ENCODE measurements at regions not wholly inside any gene's neighbourhood (a gene's known extent, or its start where the extent isn't known, plus 50 kb on each side); places are given as distances from the start of the nearest gene placed in this dataset.
"Not testable (repeated sequence)": the region's sequence is repeated elsewhere in the genome, so short reads cannot be mapped to it uniquely, and the experiment has no call there.

GRCh38 chrX:76555269-76555668 lies 127.8 kb downstream of the MAGEE1 start:
- no peak for ATAC-seq (replicated peaks in 1 of 4)
- no peak overlapping the region for H3K4me3 Mint-ChIP-seq

GRCh38 chrX:76555816-76556215 lies 128.3 kb downstream of the MAGEE1 start:
- Mint-ChIP-seq H3K4me3 (no peak overlapping the region), H3K9me3 (peaks cover 5 to 30% (median 19%) of the 10 kb centered on the region in 3 donors)

More at GRCh38 chrX:76555269-76555668, 127.8 kb downstream of the MAGEE1 start:
- peaks cover 0 to under 1% of the 10 kb centered on the region in 2 experiments for H3K4me1 ChIP-seq (ENCODE audit: control insufficient read depth in 1 of 2, extremely low read depth in 1 of 2, insufficient read depth in 2 of 2, low read length in 2 of 2)
- Mint-ChIP-seq H3K9me3 (peaks cover 5 to 24% (median 13%) of the 10 kb centered on the region in 3 donors), H3K27ac (no peak overlapping the region), H3K27me3 (no peaks in the 10 kb centered on the region), H3K4me1 (no peaks in the 10 kb centered on the region), H3K36me3 (no peaks in the 10 kb centered on the region)
- ChIA-PET CTCF (no interaction called here), POLR2A (no interaction called here)
- no CpG with 5 or more reads among the region's 2 CpGs for WGBS (ENCODE audit: insufficient coverage)
- DNase-seq = no peak
- H3K9me3 ChIP-seq = no peaks in the 10 kb centered on the region
- H3K4me3 ChIP-seq (ENCODE audit: control insufficient read depth in 1 of 2, extremely low read depth in 1 of 2, low read length in 1 of 2) = no peak overlapping the region
- no peaks in the 10 kb centered on the region for H3K36me3 ChIP-seq (ENCODE audit: control insufficient read depth in 2 of 2, extremely low read depth in 1 of 2, insufficient read depth in 1 of 2, low read length in 1 of 2)
- no peak overlapping the region for H3K27ac ChIP-seq (ENCODE audit: low read length)
- H3K27me3 ChIP-seq (replicated peaks in 1 of 2; ENCODE audit: control insufficient read depth in 2 of 2, extremely low read depth in 1 of 2, insufficient read depth in 2 of 2, low read length in 1 of 2) = no peaks in the 10 kb centered on the region

GRCh38 chrX:76564842-76565241 lies 137.3 kb downstream of the MAGEE1 start:
- no CpG with 5 or more reads among the region's 5 CpGs for WGBS (ENCODE audit: insufficient coverage)
- H3K27me3 Mint-ChIP-seq = peaks cover 0 to 15% of the 10 kb centered on the region in 2 donors
- H3K9me3 Mint-ChIP-seq = peaks cover 16 to 20% (median 17%) of the 10 kb centered on the region in 3 donors

More at GRCh38 chrX:76555816-76556215, 128.3 kb downstream of the MAGEE1 start:
- Histone ChIP-seq H3K27me3 (replicated peaks in 1 of 2; ENCODE audit: control insufficient read depth in 2 of 2, extremely low read depth in 1 of 2, insufficient read depth in 2 of 2, low read length in 1 of 2) (no peaks in the 10 kb centered on the region), H3K27ac (ENCODE audit: low read length) (no peak overlapping the region), H3K4me1 (ENCODE audit: control insufficient read depth in 1 of 2, extremely low read depth in 1 of 2, insufficient read depth in 2 of 2, low read length in 2 of 2) (no peaks in the 10 kb centered on the region), H3K4me3 (ENCODE audit: control insufficient read depth in 1 of 2, extremely low read depth in 1 of 2, low read length in 1 of 2) (no peak overlapping the region), H3K9me3 (no peaks in the 10 kb centered on the region), H3K36me3 (ENCODE audit: control insufficient read depth in 2 of 2, extremely low read depth in 1 of 2, insufficient read depth in 1 of 2, low read length in 1 of 2) (no peaks in the 10 kb centered on the region)
- POLR2A ChIA-PET = no interaction called here
- peak in 2 of 35 experiments; percentile 7 to 22 for DNase-seq
- ATAC-seq (replicated peaks in 1 of 4) = no peak
- no peaks in the 10 kb centered on the region for H3K36me3 Mint-ChIP-seq
- no peaks in the 10 kb centered on the region for H3K4me1 Mint-ChIP-seq
- peaks cover 0 to 3% of the 10 kb centered on the region in 2 donors for H3K27me3 Mint-ChIP-seq
- H3K27ac Mint-ChIP-seq = no peak overlapping the region
- CTCF ChIA-PET = no interaction called here
- WGBS (ENCODE audit: insufficient coverage) = no CpG with 5 or more reads among the region's 4 CpGs

GRCh38 chrX:76605390-76605789 lies 177.9 kb downstream of the MAGEE1 start:
- ChIA-PET POLR2A (no interaction called here), CTCF (no interaction called here)
- Mint-ChIP-seq H3K4me1 (no peaks in the 10 kb centered on the region), H3K9me3 (peaks cover 2 to 9% (median 6%) of the 10 kb centered on the region in 3 donors), H3K27ac (no peak overlapping the region), H3K4me3 (no peak overlapping the region), H3K36me3 (no peaks in the 10 kb centered on the region), H3K27me3 (peaks cover 0 to 27% of the 10 kb centered on the region in 2 donors)
- ATAC-seq (replicated peaks in 1 of 4) (no peak), DNase-seq (no peak)
- Histone ChIP-seq H3K36me3 (ENCODE audit: control insufficient read depth in 2 of 2, extremely low read depth in 1 of 2, insufficient read depth in 1 of 2, low read length in 1 of 2) (no peaks in the 10 kb centered on the region), H3K9me3 (no peaks in the 10 kb centered on the region), H3K27ac (ENCODE audit: low read length) (no peak overlapping the region), H3K4me1 (ENCODE audit: control insufficient read depth in 1 of 2, extremely low read depth in 1 of 2, insufficient read depth in 2 of 2, low read length in 2 of 2) (no peaks in the 10 kb centered on the region), H3K27me3 (replicated peaks in 1 of 2; ENCODE audit: control insufficient read depth in 2 of 2, extremely low read depth in 1 of 2, insufficient read depth in 2 of 2, low read length in 1 of 2) (no peaks in the 10 kb centered on the region), H3K4me3 (ENCODE audit: control insufficient read depth in 1 of 2, extremely low read depth in 1 of 2, low read length in 1 of 2) (no peak overlapping the region)
- WGBS (ENCODE audit: insufficient coverage) = no CpG with 5 or more reads among the region's 1 CpG

More at GRCh38 chrX:76564842-76565241, 137.3 kb downstream of the MAGEE1 start:
- POLR2A ChIA-PET; H3K4me1 Mint-ChIP-seq; H3K27me3 ChIP-seq (replicated peaks in 1 of 2; ENCODE audit: control insufficient read depth in 2 of 2, extremely low read depth in 1 of 2, insufficient read depth in 2 of 2, low read length in 1 of 2); H3K4me3 ChIP-seq (ENCODE audit: control insufficient read depth in 1 of 2, extremely low read depth in 1 of 2, low read length in 1 of 2); H3K27ac Mint-ChIP-seq; H3K36me3 Mint-ChIP-seq; H3K4me1 ChIP-seq (ENCODE audit: control insufficient read depth in 1 of 2, extremely low read depth in 1 of 2, insufficient read depth in 2 of 2, low read length in 2 of 2); H3K27ac ChIP-seq (ENCODE audit: low read length); CTCF ChIA-PET; H3K4me3 Mint-ChIP-seq; H3K36me3 ChIP-seq (ENCODE audit: control insufficient read depth in 2 of 2, extremely low read depth in 1 of 2, insufficient read depth in 1 of 2, low read length in 1 of 2); DNase-seq; H3K9me3 ChIP-seq; ATAC-seq (replicated peaks in 1 of 4): not testable (repeated sequence)

- no CpG with 5 or more reads among the region's 3 CpGs for WGBS (ENCODE audit: insufficient coverage)
- Mint-ChIP-seq H3K27ac (no peak overlapping the region), H3K36me3 (no peaks in the 10 kb centered on the region), H3K27me3 (peaks cover 0 to 25% of the 10 kb centered on the region in 2 donors), H3K9me3 (peaks cover 5 to 12% (median 12%) of the 10 kb centered on the region in 3 donors), H3K4me3 (no peak overlapping the region), H3K4me1 (no peaks in the 10 kb centered on the region)
- no peaks in the 10 kb centered on the region for H3K9me3 ChIP-seq
- ChIA-PET CTCF (no interaction called here), POLR2A (no interaction called here)
- H3K27me3 ChIP-seq (replicated peaks in 1 of 2; ENCODE audit: control insufficient read depth in 2 of 2, extremely low read depth in 1 of 2, insufficient read depth in 2 of 2, low read length in 1 of 2) = no peaks in the 10 kb centered on the region
- H3K27ac ChIP-seq (ENCODE audit: low read length) = no peak overlapping the region
- no peaks in the 10 kb centered on the region for H3K36me3 ChIP-seq (ENCODE audit: control insufficient read depth in 2 of 2, extremely low read depth in 1 of 2, insufficient read depth in 1 of 2, low read length in 1 of 2)
- no peak overlapping the region for H3K4me3 ChIP-seq (ENCODE audit: control insufficient read depth in 1 of 2, extremely low read depth in 1 of 2, low read length in 1 of 2)
- no peak for ATAC-seq (replicated peaks in 1 of 4)
- H3K4me1 ChIP-seq (ENCODE audit: control insufficient read depth in 1 of 2, extremely low read depth in 1 of 2, insufficient read depth in 2 of 2, low read length in 2 of 2) = no peaks in the 10 kb centered on the region
- DNase-seq = no peak
These were observed 189.5 kb downstream of the MAGEE1 start for GRCh38 chrX:76617020-76617419.

GRCh38 chrX:76643590-76643989 lies 216.1 kb downstream of the MAGEE1 start:
- Histone ChIP-seq H3K27ac (ENCODE audit: low read length) (no peak overlapping the region), H3K36me3 (ENCODE audit: control insufficient read depth in 2 of 2, extremely low read depth in 1 of 2, insufficient read depth in 1 of 2, low read length in 1 of 2) (no peaks in the 10 kb centered on the region), H3K4me3 (ENCODE audit: control insufficient read depth in 1 of 2, extremely low read depth in 1 of 2, low read length in 1 of 2) (no peak overlapping the region), H3K9me3 (no peaks in the 10 kb centered on the region), H3K4me1 (ENCODE audit: control insufficient read depth in 1 of 2, extremely low read depth in 1 of 2, insufficient read depth in 2 of 2, low read length in 2 of 2) (no peaks in the 10 kb centered on the region), H3K27me3 (replicated peaks in 1 of 2; ENCODE audit: control insufficient read depth in 2 of 2, extremely low read depth in 1 of 2, insufficient read depth in 2 of 2, low read length in 1 of 2) (no peaks in the 10 kb centered on the region)
- H3K27me3 Mint-ChIP-seq = peaks cover 0 to 16% of the 10 kb centered on the region in 2 donors
- CTCF ChIA-PET = no interaction called here
- 67% methylated on average over 1 of the region's 2 CpGs for WGBS (ENCODE audit: insufficient coverage)
- H3K4me3 Mint-ChIP-seq = no peak overlapping the region
- H3K27ac Mint-ChIP-seq = no peak overlapping the region
- ATAC-seq (replicated peaks in 1 of 4) (no peak), DNase-seq (no peak)
- peaks cover 0 to 13% (median 0%) of the 10 kb centered on the region in 3 donors for H3K9me3 Mint-ChIP-seq
- H3K36me3 Mint-ChIP-seq = no peaks in the 10 kb centered on the region
- POLR2A ChIA-PET = no interaction called here
- H3K4me1 Mint-ChIP-seq = no peaks in the 10 kb centered on the region

- ATAC-seq (replicated peaks in 1 of 4); H3K4me1 ChIP-seq (ENCODE audit: control insufficient read depth in 1 of 2, extremely low read depth in 1 of 2, insufficient read depth in 2 of 2, low read length in 2 of 2); H3K36me3 ChIP-seq (ENCODE audit: control insufficient read depth in 2 of 2, extremely low read depth in 1 of 2, insufficient read depth in 1 of 2, low read length in 1 of 2); H3K4me1 Mint-ChIP-seq; H3K27ac ChIP-seq (ENCODE audit: low read length); H3K4me3 ChIP-seq (ENCODE audit: control insufficient read depth in 1 of 2, extremely low read depth in 1 of 2, low read length in 1 of 2); H3K27ac Mint-ChIP-seq; POLR2A ChIA-PET; H3K4me3 Mint-ChIP-seq; CTCF ChIA-PET; H3K36me3 Mint-ChIP-seq; DNase-seq; H3K9me3 ChIP-seq; H3K27me3 ChIP-seq (replicated peaks in 1 of 2; ENCODE audit: control insufficient read depth in 2 of 2, extremely low read depth in 1 of 2, insufficient read depth in 2 of 2, low read length in 1 of 2); H3K9me3 Mint-ChIP-seq: not testable (repeated sequence)
- WGBS (ENCODE audit: insufficient coverage) = no CpG with 5 or more reads among the region's 3 CpGs
- peaks cover 0 to 22% of the 10 kb centered on the region in 2 donors for H3K27me3 Mint-ChIP-seq
These were observed 223.9 kb downstream of the MAGEE1 start for GRCh38 chrX:76651369-76651768.
